ENCODE measurements at regions not wholly inside any gene's neighbourhood (a gene's known extent, or its start where the extent isn't known, plus 50 kb on each side); places are given as distances from the start of the nearest gene placed in this dataset.

DNA sequence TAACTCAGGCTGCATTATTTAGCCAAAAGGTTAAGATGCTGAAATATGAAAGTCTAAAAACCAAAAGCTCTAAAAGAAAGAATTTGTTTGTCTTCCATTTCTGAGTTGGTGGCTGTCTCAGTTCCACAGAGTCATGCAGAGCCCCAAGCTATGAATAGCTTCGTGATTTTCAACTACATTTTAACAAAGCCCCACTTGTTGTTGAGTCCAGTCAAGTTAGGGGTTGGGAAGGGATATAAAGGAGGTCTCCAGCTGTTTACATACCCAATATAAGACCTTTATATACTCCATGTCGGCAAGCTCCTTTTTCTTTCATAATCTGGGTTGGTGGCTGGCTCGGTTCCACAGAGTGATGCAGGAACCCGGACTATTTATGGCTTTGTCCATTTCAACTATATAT is 924.6 kb upstream of the PRKX start:
- TF ChIP-seq, protein P1, sequence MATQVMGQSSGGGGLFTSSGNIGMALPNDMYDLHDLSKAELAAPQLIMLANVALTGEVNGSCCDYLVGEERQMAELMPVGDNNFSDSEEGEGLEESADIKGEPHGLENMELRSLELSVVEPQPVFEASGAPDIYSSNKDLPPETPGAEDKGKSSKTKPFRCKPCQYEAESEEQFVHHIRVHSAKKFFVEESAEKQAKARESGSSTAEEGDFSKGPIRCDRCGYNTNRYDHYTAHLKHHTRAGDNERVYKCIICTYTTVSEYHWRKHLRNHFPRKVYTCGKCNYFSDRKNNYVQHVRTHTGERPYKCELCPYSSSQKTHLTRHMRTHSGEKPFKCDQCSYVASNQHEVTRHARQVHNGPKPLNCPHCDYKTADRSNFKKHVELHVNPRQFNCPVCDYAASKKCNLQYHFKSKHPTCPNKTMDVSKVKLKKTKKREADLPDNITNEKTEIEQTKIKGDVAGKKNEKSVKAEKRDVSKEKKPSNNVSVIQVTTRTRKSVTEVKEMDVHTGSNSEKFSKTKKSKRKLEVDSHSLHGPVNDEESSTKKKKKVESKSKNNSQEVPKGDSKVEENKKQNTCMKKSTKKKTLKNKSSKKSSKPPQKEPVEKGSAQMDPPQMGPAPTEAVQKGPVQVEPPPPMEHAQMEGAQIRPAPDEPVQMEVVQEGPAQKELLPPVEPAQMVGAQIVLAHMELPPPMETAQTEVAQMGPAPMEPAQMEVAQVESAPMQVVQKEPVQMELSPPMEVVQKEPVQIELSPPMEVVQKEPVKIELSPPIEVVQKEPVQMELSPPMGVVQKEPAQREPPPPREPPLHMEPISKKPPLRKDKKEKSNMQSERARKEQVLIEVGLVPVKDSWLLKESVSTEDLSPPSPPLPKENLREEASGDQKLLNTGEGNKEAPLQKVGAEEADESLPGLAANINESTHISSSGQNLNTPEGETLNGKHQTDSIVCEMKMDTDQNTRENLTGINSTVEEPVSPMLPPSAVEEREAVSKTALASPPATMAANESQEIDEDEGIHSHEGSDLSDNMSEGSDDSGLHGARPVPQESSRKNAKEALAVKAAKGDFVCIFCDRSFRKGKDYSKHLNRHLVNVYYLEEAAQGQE (IDR thresholded peaks at IDR 0.05; ENCODE audit: borderline replicate concordance): no peak
- TF ChIP-seq TAF1 (IDR thresholded peaks at IDR 0.05; ENCODE audit: low read depth) (no peak), SMC3 (conservative IDR thresholded peaks at IDR 0.05; ENCODE audit: poor library complexity) (no peak), MXI1 (conservative IDR thresholded peaks at IDR 0.05; ENCODE audit: poor library complexity, severe bottlenecking) (no peak), POLR2AphosphoS5 (IDR thresholded peaks at IDR 0.05) (no peak), EZH2 (IDR thresholded peaks at IDR 0.05; ENCODE audit: borderline replicate concordance, insufficient read depth, low read length, poor library complexity, severe bottlenecking) (no peak), EP300 (conservative IDR thresholded peaks at IDR 0.05; ENCODE audit: poor library complexity, severe bottlenecking) (no peak)
- H3K9me2 ChIP-seq (ENCODE audit: insufficient read depth, low read length): no peaks in the 10 kb centered on the region
- no peak overlapping the region for H3K9ac ChIP-seq (ENCODE audit: low read length)
- no peak overlapping the region for H3K27ac ChIP-seq (ENCODE audit: low read length)
- no peaks in the 10 kb centered on the region for H4K20me1 ChIP-seq (ENCODE audit: insufficient read depth)
- H3K4me2 ChIP-seq (ENCODE audit: low read length): no peak overlapping the region
- H3K9me3 ChIP-seq (ENCODE audit: low read length): no peaks in the 10 kb centered on the region
- no peaks in the 10 kb centered on the region for H3K79me2 ChIP-seq (replicated peaks; ENCODE audit: insufficient read depth, low read length)
- H2AFZ ChIP-seq (ENCODE audit: low read depth, low read length): no peak overlapping the region
- no peaks in the 10 kb centered on the region for H3F3A ChIP-seq (ENCODE audit: insufficient read depth, low read length, poor library complexity, severe bottlenecking)
- H3K4me3 ChIP-seq (ENCODE audit: low read length): no peak overlapping the region
- no peaks in the 10 kb centered on the region for H3K27me3 ChIP-seq (ENCODE audit: insufficient read depth, low read depth, low read length)
- H3K36me3 ChIP-seq (ENCODE audit: insufficient read depth, low read length): no peaks in the 10 kb centered on the region

DNA sequence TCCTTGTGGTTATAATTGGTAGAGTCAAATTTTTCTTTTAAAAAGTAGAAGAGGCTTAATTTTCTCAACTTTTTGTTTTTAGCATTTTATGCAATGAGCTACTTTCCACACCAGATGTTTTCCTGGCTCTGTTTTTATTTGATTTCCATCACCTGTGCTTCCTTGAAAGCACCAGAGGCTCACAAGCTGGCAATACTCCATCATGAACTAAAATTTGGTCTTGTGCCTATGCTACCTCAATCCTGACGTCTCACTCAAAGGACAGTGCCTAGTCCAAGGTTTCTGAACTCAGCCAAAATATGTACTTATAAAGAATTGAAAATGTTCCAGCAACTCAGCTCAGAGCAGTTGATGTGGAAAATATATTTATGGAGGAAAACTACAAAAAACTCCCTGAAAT is 914.0 kb upstream of the PRKX start:
- no peak overlapping the region for H3K4me2 ChIP-seq (ENCODE audit: low read length)
- H3K79me2 ChIP-seq (replicated peaks; ENCODE audit: insufficient read depth, low read length): no peaks in the 10 kb centered on the region
- no peaks in the 10 kb centered on the region for H3K36me3 ChIP-seq (ENCODE audit: insufficient read depth, low read length)

More for the DNA sequence above, 914.0 kb upstream of the PRKX start:
- Histone ChIP-seq H3K9me2 (ENCODE audit: insufficient read depth, low read length) (no peaks in the 10 kb centered on the region), H3K4me3 (ENCODE audit: low read length) (no peak overlapping the region), H4K20me1 (ENCODE audit: insufficient read depth) (no peaks in the 10 kb centered on the region), H2AFZ (ENCODE audit: low read depth, low read length) (no peak overlapping the region), H3K27me3 (ENCODE audit: insufficient read depth, low read depth, low read length) (no peaks in the 10 kb centered on the region), H3K9me3 (ENCODE audit: low read length) (no peaks in the 10 kb centered on the region), H3F3A (ENCODE audit: insufficient read depth, low read length, poor library complexity, severe bottlenecking) (no peaks in the 10 kb centered on the region), H3K27ac (ENCODE audit: low read length) (no peak overlapping the region), H3K9ac (ENCODE audit: low read length) (no peak overlapping the region)
- TF ChIP-seq, protein P1 (IDR thresholded peaks at IDR 0.05; ENCODE audit: borderline replicate concordance): no peak
- TF ChIP-seq SMC3 (conservative IDR thresholded peaks at IDR 0.05; ENCODE audit: poor library complexity) (no peak), EZH2 (IDR thresholded peaks at IDR 0.05; ENCODE audit: borderline replicate concordance, insufficient read depth, low read length, poor library complexity, severe bottlenecking) (no peak), TAF1 (IDR thresholded peaks at IDR 0.05; ENCODE audit: low read depth) (no peak), EP300 (conservative IDR thresholded peaks at IDR 0.05; ENCODE audit: poor library complexity, severe bottlenecking) (no peak), POLR2AphosphoS5 (IDR thresholded peaks at IDR 0.05) (no peak), RAD21 (conservative IDR thresholded peaks at IDR 0.05) (no peak), MXI1 (conservative IDR thresholded peaks at IDR 0.05; ENCODE audit: poor library complexity, severe bottlenecking) (no peak)
- TF ChIP-seq, protein P2, sequence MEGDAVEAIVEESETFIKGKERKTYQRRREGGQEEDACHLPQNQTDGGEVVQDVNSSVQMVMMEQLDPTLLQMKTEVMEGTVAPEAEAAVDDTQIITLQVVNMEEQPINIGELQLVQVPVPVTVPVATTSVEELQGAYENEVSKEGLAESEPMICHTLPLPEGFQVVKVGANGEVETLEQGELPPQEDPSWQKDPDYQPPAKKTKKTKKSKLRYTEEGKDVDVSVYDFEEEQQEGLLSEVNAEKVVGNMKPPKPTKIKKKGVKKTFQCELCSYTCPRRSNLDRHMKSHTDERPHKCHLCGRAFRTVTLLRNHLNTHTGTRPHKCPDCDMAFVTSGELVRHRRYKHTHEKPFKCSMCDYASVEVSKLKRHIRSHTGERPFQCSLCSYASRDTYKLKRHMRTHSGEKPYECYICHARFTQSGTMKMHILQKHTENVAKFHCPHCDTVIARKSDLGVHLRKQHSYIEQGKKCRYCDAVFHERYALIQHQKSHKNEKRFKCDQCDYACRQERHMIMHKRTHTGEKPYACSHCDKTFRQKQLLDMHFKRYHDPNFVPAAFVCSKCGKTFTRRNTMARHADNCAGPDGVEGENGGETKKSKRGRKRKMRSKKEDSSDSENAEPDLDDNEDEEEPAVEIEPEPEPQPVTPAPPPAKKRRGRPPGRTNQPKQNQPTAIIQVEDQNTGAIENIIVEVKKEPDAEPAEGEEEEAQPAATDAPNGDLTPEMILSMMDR (IDR thresholded peaks at IDR 0.05; ENCODE audit: poor library complexity, severe bottlenecking): no peak

Measured in neural cell (in vitro differentiated cells).